ENCODE measurements at regions not wholly inside any gene's neighbourhood (a gene's known extent, or its start where the extent isn't known, plus 50 kb on each side); places are given as distances from the start of the nearest gene placed in this dataset.

DNA sequence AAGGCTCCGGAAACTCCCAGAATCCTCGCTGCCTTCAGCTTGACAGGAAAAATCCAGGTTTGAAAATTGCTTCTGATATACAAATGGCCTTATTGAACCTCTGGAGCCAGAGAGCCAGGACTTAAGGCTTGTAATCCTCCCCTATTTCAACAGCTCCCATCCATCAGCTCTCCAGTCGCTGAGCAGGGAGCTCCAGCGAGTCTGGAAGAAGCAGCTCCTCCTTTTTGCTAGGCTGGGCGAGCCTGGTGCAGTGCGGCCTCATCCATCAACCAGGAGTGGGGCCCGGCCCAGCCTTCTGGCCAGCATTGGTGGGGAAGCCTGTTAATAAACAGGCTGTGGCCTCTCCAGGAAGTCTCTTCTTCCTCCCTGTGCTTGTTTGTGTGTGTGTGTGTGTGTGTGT lies 424.4 kb downstream of the TCERG1L start:
- H3K27me3 ChIP-seq (ENCODE audit: insufficient read depth, poor library complexity, severe bottlenecking), result no peaks in the 10 kb centered on the region
- no peak for DNase-seq (ENCODE audit: low read depth in 1 of 2, low spot score in 1 of 2)
- H3K27ac ChIP-seq (replicated peaks), result no peak overlapping the region
- no peak overlapping the region for H3K4me3 ChIP-seq (replicated peaks; ENCODE audit: insufficient read depth, low read length)
- TF ChIP-seq, protein P1, sequence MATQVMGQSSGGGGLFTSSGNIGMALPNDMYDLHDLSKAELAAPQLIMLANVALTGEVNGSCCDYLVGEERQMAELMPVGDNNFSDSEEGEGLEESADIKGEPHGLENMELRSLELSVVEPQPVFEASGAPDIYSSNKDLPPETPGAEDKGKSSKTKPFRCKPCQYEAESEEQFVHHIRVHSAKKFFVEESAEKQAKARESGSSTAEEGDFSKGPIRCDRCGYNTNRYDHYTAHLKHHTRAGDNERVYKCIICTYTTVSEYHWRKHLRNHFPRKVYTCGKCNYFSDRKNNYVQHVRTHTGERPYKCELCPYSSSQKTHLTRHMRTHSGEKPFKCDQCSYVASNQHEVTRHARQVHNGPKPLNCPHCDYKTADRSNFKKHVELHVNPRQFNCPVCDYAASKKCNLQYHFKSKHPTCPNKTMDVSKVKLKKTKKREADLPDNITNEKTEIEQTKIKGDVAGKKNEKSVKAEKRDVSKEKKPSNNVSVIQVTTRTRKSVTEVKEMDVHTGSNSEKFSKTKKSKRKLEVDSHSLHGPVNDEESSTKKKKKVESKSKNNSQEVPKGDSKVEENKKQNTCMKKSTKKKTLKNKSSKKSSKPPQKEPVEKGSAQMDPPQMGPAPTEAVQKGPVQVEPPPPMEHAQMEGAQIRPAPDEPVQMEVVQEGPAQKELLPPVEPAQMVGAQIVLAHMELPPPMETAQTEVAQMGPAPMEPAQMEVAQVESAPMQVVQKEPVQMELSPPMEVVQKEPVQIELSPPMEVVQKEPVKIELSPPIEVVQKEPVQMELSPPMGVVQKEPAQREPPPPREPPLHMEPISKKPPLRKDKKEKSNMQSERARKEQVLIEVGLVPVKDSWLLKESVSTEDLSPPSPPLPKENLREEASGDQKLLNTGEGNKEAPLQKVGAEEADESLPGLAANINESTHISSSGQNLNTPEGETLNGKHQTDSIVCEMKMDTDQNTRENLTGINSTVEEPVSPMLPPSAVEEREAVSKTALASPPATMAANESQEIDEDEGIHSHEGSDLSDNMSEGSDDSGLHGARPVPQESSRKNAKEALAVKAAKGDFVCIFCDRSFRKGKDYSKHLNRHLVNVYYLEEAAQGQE (IDR thresholded peaks at IDR 0.05; ENCODE audit: insufficient replicate concordance, low read depth), result no peak
- TF ChIP-seq SPI1 (IDR thresholded peaks at IDR 0.05; ENCODE audit: borderline replicate concordance, low read depth), result no peak
- TF ChIP-seq, protein P2, sequence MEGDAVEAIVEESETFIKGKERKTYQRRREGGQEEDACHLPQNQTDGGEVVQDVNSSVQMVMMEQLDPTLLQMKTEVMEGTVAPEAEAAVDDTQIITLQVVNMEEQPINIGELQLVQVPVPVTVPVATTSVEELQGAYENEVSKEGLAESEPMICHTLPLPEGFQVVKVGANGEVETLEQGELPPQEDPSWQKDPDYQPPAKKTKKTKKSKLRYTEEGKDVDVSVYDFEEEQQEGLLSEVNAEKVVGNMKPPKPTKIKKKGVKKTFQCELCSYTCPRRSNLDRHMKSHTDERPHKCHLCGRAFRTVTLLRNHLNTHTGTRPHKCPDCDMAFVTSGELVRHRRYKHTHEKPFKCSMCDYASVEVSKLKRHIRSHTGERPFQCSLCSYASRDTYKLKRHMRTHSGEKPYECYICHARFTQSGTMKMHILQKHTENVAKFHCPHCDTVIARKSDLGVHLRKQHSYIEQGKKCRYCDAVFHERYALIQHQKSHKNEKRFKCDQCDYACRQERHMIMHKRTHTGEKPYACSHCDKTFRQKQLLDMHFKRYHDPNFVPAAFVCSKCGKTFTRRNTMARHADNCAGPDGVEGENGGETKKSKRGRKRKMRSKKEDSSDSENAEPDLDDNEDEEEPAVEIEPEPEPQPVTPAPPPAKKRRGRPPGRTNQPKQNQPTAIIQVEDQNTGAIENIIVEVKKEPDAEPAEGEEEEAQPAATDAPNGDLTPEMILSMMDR (IDR thresholded peaks at IDR 0.05; ENCODE audit: insufficient read depth, low read length), result no peak
- TF ChIP-seq GABPA (IDR thresholded peaks at IDR 0.05; ENCODE audit: low read depth), result no peak
- TF ChIP-seq POLR2AphosphoS5 (IDR thresholded peaks at IDR 0.05; ENCODE audit: low read depth), result no peak

DNA sequence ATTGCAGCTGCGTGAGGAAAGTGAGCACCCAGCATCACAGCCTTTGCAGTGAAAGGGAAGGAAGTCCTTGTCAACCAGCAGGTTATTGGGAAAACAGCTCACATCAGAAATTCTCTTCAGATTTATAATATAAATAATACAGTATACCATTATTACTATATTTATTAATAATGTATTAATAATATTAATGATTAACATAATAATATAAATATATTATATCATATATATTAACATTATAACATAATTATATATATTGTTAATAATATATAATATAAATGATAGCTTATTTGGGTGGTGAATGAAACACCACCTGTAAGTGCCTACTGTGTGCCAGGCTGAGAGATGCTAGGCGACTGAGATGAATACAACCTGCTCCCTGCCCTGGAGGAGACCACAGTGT lies 423.0 kb downstream of the TCERG1L start:
- Histone ChIP-seq H3K4me3 (replicated peaks; ENCODE audit: insufficient read depth, low read length) (no peak overlapping the region), H3K27me3 (ENCODE audit: insufficient read depth, poor library complexity, severe bottlenecking) (no peaks in the 10 kb centered on the region), H3K27ac (replicated peaks) (no peak overlapping the region)
- DNase-seq (ENCODE audit: low read depth in 1 of 2, low spot score in 1 of 2), result no peak
- TF ChIP-seq, protein P1 (IDR thresholded peaks at IDR 0.05; ENCODE audit: insufficient replicate concordance, low read depth), result no peak
- TF ChIP-seq GABPA (IDR thresholded peaks at IDR 0.05; ENCODE audit: low read depth), result no peak
- TF ChIP-seq, protein P2 (IDR thresholded peaks at IDR 0.05; ENCODE audit: insufficient read depth, low read length), result no peak
- TF ChIP-seq SPI1 (IDR thresholded peaks at IDR 0.05; ENCODE audit: borderline replicate concordance, low read depth), result no peak
- TF ChIP-seq POLR2AphosphoS5 (IDR thresholded peaks at IDR 0.05; ENCODE audit: low read depth), result no peak

DNA sequence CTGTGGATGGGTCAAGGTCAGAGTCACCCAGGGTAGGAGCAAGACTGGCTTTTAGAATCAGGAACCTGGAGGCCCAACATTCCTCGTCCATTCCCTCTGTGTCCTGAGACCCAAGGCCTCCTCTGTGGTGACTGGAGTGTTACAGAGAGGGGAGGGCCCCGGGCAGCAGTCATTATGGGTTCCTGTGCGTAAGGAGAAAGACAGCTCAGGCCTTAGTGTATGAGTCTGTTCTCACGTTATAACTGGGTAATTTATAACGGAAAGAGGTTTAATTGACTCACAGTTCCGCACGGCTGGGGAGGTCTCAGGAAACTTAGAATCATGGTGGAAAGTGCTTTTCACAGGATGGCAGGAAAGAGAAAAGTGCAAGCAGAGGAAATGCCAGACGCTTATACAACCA lies 422.3 kb downstream of the TCERG1L start:
- H3K27ac ChIP-seq (replicated peaks), result no peak overlapping the region
- DNase-seq (ENCODE audit: low read depth in 1 of 2, low spot score in 1 of 2), result no peak
- no peak for TF ChIP-seq GABPA (IDR thresholded peaks at IDR 0.05; ENCODE audit: low read depth)
- no peak for TF ChIP-seq POLR2AphosphoS5 (IDR thresholded peaks at IDR 0.05; ENCODE audit: low read depth)
- TF ChIP-seq SPI1 (IDR thresholded peaks at IDR 0.05; ENCODE audit: borderline replicate concordance, low read depth), result no peak
- TF ChIP-seq, protein P1 (IDR thresholded peaks at IDR 0.05; ENCODE audit: insufficient replicate concordance, low read depth), result no peak
- TF ChIP-seq, protein P2 (IDR thresholded peaks at IDR 0.05; ENCODE audit: insufficient read depth, low read length), result no peak

More for the DNA sequence above, 422.3 kb downstream of the TCERG1L start:
- Histone ChIP-seq H3K4me3 (replicated peaks; ENCODE audit: insufficient read depth, low read length) (no peak overlapping the region), H3K27me3 (ENCODE audit: insufficient read depth, poor library complexity, severe bottlenecking) (no peaks in the 10 kb centered on the region)
